ENCODE measurements at regions not wholly inside any gene's neighbourhood (a gene's known extent, or its start where the extent isn't known, plus 50 kb on each side); places are given as distances from the start of the nearest gene placed in this dataset.
"Not testable (repeated sequence)": the region's sequence is repeated elsewhere in the genome, so short reads cannot be mapped to it uniquely, and the experiment has no call there.

DNA sequence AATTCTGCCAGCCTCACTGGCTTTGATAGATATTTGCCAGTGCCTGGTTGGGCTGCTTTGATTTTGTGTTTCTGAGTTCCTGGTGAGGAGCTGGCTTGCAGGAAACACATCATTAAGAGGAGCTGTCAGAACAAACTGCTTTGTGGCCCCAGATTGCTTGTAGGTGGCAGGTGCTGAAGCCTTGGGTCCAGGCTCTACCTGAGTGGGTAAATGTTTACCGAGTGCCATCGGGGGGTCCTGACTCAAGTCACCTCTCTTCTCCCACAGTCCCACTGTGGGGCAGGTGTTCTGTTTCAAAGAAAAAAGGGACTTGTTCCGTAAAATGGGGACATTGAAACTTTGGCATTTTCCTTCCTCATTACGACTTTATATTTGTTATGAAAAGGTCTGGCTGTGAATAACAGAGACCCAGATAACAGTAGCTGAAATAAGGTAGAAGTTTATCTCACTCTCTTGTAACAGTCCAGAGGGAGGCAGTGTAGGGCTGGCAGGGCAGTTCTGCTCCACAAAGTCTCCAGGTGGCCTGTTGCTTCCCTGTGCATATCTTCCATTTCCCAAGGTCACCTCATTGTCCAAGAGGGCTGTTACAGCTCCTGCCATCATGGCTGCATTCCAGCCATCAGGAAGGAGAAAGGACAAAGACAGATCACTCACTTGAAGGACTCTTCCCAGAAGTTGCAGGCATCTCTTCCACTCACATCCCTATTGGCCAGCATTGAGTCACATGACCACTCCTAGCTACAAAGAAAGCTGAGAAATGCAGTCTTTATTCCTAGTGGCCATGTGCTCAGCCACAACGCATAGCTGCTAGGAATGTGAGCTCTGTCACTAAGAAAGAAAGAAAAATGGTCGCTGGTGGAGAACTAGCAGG lies 149.9 kb upstream of the KCNG1 start:
- H4K20me1 ChIP-seq (ENCODE audit: control insufficient read depth, extremely low read depth, insufficient read depth, low read length): no peaks in the 10 kb centered on the region
- H3K4me2 ChIP-seq (ENCODE audit: extremely low read depth, insufficient read depth, low read length): no peak overlapping the region
- H3K4me3 ChIP-seq (replicated peaks in 1 of 4; ENCODE audit: control extremely low read depth in 1 of 4, insufficient read depth in 1 of 4, low read depth in 3 of 4, low read length in 4 of 4): no peak overlapping the region
- no peaks in the 10 kb centered on the region for H3K27me3 ChIP-seq (ENCODE audit: control insufficient read depth, insufficient read depth, low read length)
- TF ChIP-seq CTCF (conservative IDR thresholded peaks at IDR 0.05 in 1 of 2, IDR thresholded peaks at IDR 0.05 in 1 of 2; ENCODE audit: low read depth in 1 of 2, low read length in 2 of 2) (no peak), EZH2 (IDR thresholded peaks at IDR 0.05; ENCODE audit: low read length, missing control alignments) (no peak)
- H3K27ac ChIP-seq (ENCODE audit: insufficient read depth, low read length): no peak overlapping the region
- no peaks in the 10 kb centered on the region for H3K9me3 ChIP-seq (ENCODE audit: control insufficient read depth, insufficient read depth, low read depth, low read length)
- H3K9ac ChIP-seq (ENCODE audit: insufficient read depth, low read length): no peak overlapping the region
- no peaks in the 10 kb centered on the region for H3K4me1 ChIP-seq (ENCODE audit: control insufficient read depth, extremely low read depth, insufficient read depth, low read length)
- H3K79me2 ChIP-seq (ENCODE audit: control insufficient read depth, insufficient read depth, low read length): no peaks in the 10 kb centered on the region
- no peak for DNase-seq (ENCODE audit: low read depth in 2 of 2)
- H2AFZ ChIP-seq (ENCODE audit: low read length): no peak overlapping the region
- H3K36me3 ChIP-seq (ENCODE audit: control insufficient read depth, insufficient read depth, low read length): no peaks in the 10 kb centered on the region

DNA sequence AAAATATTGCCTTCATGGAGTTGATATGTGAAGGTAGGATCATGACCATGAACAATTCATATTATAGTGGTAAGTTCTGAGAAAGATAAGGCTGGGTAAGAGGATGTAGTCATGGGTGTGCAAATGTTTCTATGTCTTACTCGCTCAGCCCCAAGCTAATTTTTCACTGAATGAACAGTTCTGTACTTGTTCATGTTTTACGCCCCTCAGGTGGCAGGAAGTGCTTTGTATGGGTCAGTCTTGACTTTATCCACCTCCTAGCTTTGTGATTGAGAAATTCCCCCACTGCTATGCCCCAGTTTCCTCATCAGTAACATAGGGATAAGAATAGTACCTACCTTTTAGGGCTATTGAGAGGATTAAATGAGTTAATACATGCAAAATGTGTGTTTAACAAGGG lies 148.2 kb upstream of the KCNG1 start:
- Histone ChIP-seq H3K9ac (ENCODE audit: insufficient read depth, low read length) (no peak overlapping the region), H3K79me2 (ENCODE audit: control insufficient read depth, insufficient read depth, low read length) (no peaks in the 10 kb centered on the region)

GRCh38 chr20:51169813-51170212 lies 146.9 kb upstream of the KCNG1 start:
- no peak overlapping the region for H2AFZ ChIP-seq (ENCODE audit: low read length)
- H3K4me3 ChIP-seq (replicated peaks in 1 of 4; ENCODE audit: control extremely low read depth in 1 of 4, insufficient read depth in 1 of 4, low read depth in 3 of 4, low read length in 4 of 4): no peak overlapping the region
- H3K9me3 ChIP-seq (ENCODE audit: control insufficient read depth, insufficient read depth, low read depth, low read length): no peaks in the 10 kb centered on the region
- no peak overlapping the region for H3K27ac ChIP-seq (ENCODE audit: insufficient read depth, low read length)
- no peaks in the 10 kb centered on the region for H3K4me1 ChIP-seq (ENCODE audit: control insufficient read depth, extremely low read depth, insufficient read depth, low read length)
- H3K27me3 ChIP-seq (ENCODE audit: control insufficient read depth, insufficient read depth, low read length): no peaks in the 10 kb centered on the region
- H3K4me2 ChIP-seq (ENCODE audit: extremely low read depth, insufficient read depth, low read length): no peak overlapping the region
- no peak for TF ChIP-seq EZH2 (IDR thresholded peaks at IDR 0.05; ENCODE audit: low read length, missing control alignments)
- TF ChIP-seq CTCF (conservative IDR thresholded peaks at IDR 0.05 in 1 of 2, IDR thresholded peaks at IDR 0.05 in 1 of 2; ENCODE audit: low read depth in 1 of 2, low read length in 2 of 2): no peak
- no peaks in the 10 kb centered on the region for H4K20me1 ChIP-seq (ENCODE audit: control insufficient read depth, extremely low read depth, insufficient read depth, low read length)
- no peak for DNase-seq (ENCODE audit: low read depth in 2 of 2)
- no peaks in the 10 kb centered on the region for H3K36me3 ChIP-seq (ENCODE audit: control insufficient read depth, insufficient read depth, low read length)
- H3K79me2 ChIP-seq (ENCODE audit: control insufficient read depth, insufficient read depth, low read length): no peaks in the 10 kb centered on the region
- no peak overlapping the region for H3K9ac ChIP-seq (ENCODE audit: insufficient read depth, low read length)

More for the DNA sequence above, 148.2 kb upstream of the KCNG1 start:
- no peak for TF ChIP-seq CTCF (conservative IDR thresholded peaks at IDR 0.05 in 1 of 2, IDR thresholded peaks at IDR 0.05 in 1 of 2; ENCODE audit: low read depth in 1 of 2, low read length in 2 of 2)
- Histone ChIP-seq H2AFZ (ENCODE audit: low read length) (no peak overlapping the region), H3K4me2 (ENCODE audit: extremely low read depth, insufficient read depth, low read length) (no peak overlapping the region), H3K27ac (ENCODE audit: insufficient read depth, low read length) (no peak overlapping the region), H3K36me3 (ENCODE audit: control insufficient read depth, insufficient read depth, low read length) (no peaks in the 10 kb centered on the region), H3K27me3 (ENCODE audit: control insufficient read depth, insufficient read depth, low read length) (no peaks in the 10 kb centered on the region), H3K4me1 (ENCODE audit: control insufficient read depth, extremely low read depth, insufficient read depth, low read length) (no peaks in the 10 kb centered on the region), H4K20me1 (ENCODE audit: control insufficient read depth, extremely low read depth, insufficient read depth, low read length) (no peaks in the 10 kb centered on the region), H3K4me3 (replicated peaks in 1 of 4; ENCODE audit: control extremely low read depth in 1 of 4, insufficient read depth in 1 of 4, low read depth in 3 of 4, low read length in 4 of 4) (no peak overlapping the region), H3K9me3 (ENCODE audit: control insufficient read depth, insufficient read depth, low read depth, low read length) (no peaks in the 10 kb centered on the region)
- DNase-seq (ENCODE audit: low read depth in 2 of 2): no peak

- not testable (repeated sequence) for H2AFZ ChIP-seq (ENCODE audit: low read length); H4K20me1 ChIP-seq (ENCODE audit: control insufficient read depth, extremely low read depth, insufficient read depth, low read length); DNase-seq (ENCODE audit: low read depth in 2 of 2); H3K4me1 ChIP-seq (ENCODE audit: control insufficient read depth, extremely low read depth, insufficient read depth, low read length); H3K27me3 ChIP-seq (ENCODE audit: control insufficient read depth, insufficient read depth, low read length); H3K9me3 ChIP-seq (ENCODE audit: control insufficient read depth, insufficient read depth, low read depth, low read length); H3K4me3 ChIP-seq (replicated peaks in 1 of 4; ENCODE audit: control extremely low read depth in 1 of 4, insufficient read depth in 1 of 4, low read depth in 3 of 4, low read length in 4 of 4); H3K36me3 ChIP-seq (ENCODE audit: control insufficient read depth, insufficient read depth, low read length); H3K4me2 ChIP-seq (ENCODE audit: extremely low read depth, insufficient read depth, low read length); H3K9ac ChIP-seq (ENCODE audit: insufficient read depth, low read length); H3K27ac ChIP-seq (ENCODE audit: insufficient read depth, low read length); H3K79me2 ChIP-seq (ENCODE audit: control insufficient read depth, insufficient read depth, low read length)
Observed at GRCh38 chr20:51167911-51168310, 145.0 kb upstream of the KCNG1 start.

Data from fibroblast of lung (primary cell).